H9 (cell line): ENCODE measurements at regions not wholly inside any gene's neighbourhood (a gene's known extent, or its start where the extent isn't known, plus 50 kb on each side); places are given as distances from the start of the nearest gene placed in this dataset.

ENCODE experiments used
- DNase-seq: peaks from one replicate; pipeline ENCODE4 v3.0.0-alpha.2; 2017
- H2AFZ ChIP-seq: one replicate; pipeline ENCODE4 v1.6.1; 2013; ENCODE audit warnings: mild to moderate bottlenecking, low read length, control low read depth, moderate library complexity
- H2AK5ac ChIP-seq: 2 replicates; pipeline ENCODE4 v1.6.1; 2013; ENCODE audit warnings: low read length, control low read depth, mixed read lengths; ENCODE audit not compliant: insufficient read length
- H2BK120ac ChIP-seq: one replicate; pipeline ENCODE4 v1.6.1; 2013; ENCODE audit warnings: low read depth, mild to moderate bottlenecking, low read length, control low read depth, inconsistent platforms; ENCODE audit not compliant: poor library complexity, severe bottlenecking
- H2BK12ac ChIP-seq: 2 replicates; pipeline ENCODE4 v1.6.1; 2013; ENCODE audit warnings: low read length, control low read depth, mixed read lengths, low read depth; ENCODE audit not compliant: insufficient read length
- H2BK15ac ChIP-seq: 2 replicates; pipeline ENCODE4 v1.6.1; 2013; ENCODE audit warnings: low read depth, low read length, control low read depth
- H2BK20ac ChIP-seq: one replicate; pipeline ENCODE4 v1.6.1; 2013; ENCODE audit warnings: low read depth, mild to moderate bottlenecking, low read length, control low read depth, inconsistent platforms; ENCODE audit not compliant: poor library complexity, severe bottlenecking
- H2BK5ac ChIP-seq: 2 replicates; pipeline ENCODE4 v1.6.1; 2013; ENCODE audit warnings: low read length, control low read depth, mixed read lengths; ENCODE audit not compliant: insufficient read length
- H3K14ac ChIP-seq: 2 replicates; pipeline ENCODE4 v1.6.1; 2013; ENCODE audit warnings: low read length, control low read depth; ENCODE audit not compliant: insufficient read depth
- H3K18ac ChIP-seq: 2 replicates; pipeline ENCODE4 v1.6.1; 2013; ENCODE audit warnings: low read depth, mild to moderate bottlenecking, mixed read lengths, low read length, control low read depth; ENCODE audit not compliant: insufficient read length
- H3K23ac ChIP-seq: 2 replicates; pipeline ENCODE4 v1.6.1; 2013; ENCODE audit warnings: low read length, control low read depth, mixed read lengths, low read depth; ENCODE audit not compliant: insufficient read length
- H3K23me2 ChIP-seq: 2 replicates; pipeline ENCODE4 v1.6.1; 2013; ENCODE audit warnings: low read depth, mild to moderate bottlenecking, mixed read lengths, low read length, control low read depth; ENCODE audit not compliant: insufficient read length, poor library complexity, severe bottlenecking
- H3K27ac ChIP-seq: 2 replicates; pipeline ENCODE4 v1.5.1; 2013; ENCODE audit warnings: low read length, control low read depth, mixed read lengths, low read depth; ENCODE audit not compliant: insufficient read length
- H3K27me3 ChIP-seq: 2 replicates; pipeline ENCODE4 v1.6.1; 2013; ENCODE audit warnings: low read length, control low read depth, inconsistent platforms; ENCODE audit not compliant: insufficient read depth
- H3K4ac ChIP-seq: 2 replicates; pipeline ENCODE4 v1.6.1; 2013; ENCODE audit warnings: low read depth, mild to moderate bottlenecking, control low read depth, inconsistent platforms, low read length, moderate library complexity
- H3K4me1 ChIP-seq: 2 replicates; pipeline ENCODE4 v1.6.1; 2013; ENCODE audit warnings: low read length, control low read depth, inconsistent platforms; ENCODE audit not compliant: insufficient read depth
- H3K4me2 ChIP-seq: 2 replicates; pipeline ENCODE4 v1.6.1; 2013; ENCODE audit warnings: low read length, control low read depth, mixed read lengths; ENCODE audit not compliant: insufficient read length, insufficient read depth
- H3K56ac ChIP-seq: 2 replicates; pipeline ENCODE4 v1.6.1; 2013; ENCODE audit warnings: low read depth, mild to moderate bottlenecking, mixed read lengths, low read length, control low read depth; ENCODE audit not compliant: insufficient read length
- H3K79me1 ChIP-seq: 2 replicates; pipeline ENCODE4 v1.6.1; 2013; ENCODE audit warnings: low read depth, mild to moderate bottlenecking, moderate library complexity, low read length, control low read depth, inconsistent platforms; ENCODE audit not compliant: insufficient read depth, poor library complexity, severe bottlenecking
- H3K79me2 ChIP-seq: 2 replicates; pipeline ENCODE4 v1.6.1; 2013; ENCODE audit warnings: low read length, control low read depth, inconsistent platforms; ENCODE audit not compliant: insufficient read depth
- H3K9ac ChIP-seq: 2 replicates; pipeline ENCODE4 v1.6.1; 2013; ENCODE audit warnings: low read length, control low read depth, mixed read lengths; ENCODE audit not compliant: insufficient read length; ENCODE audit errors: extremely low read depth
- H3K9me3 ChIP-seq: one replicate; pipeline ENCODE4 v1.6.1; 2013; ENCODE audit warnings: low read depth, low read length, inconsistent platforms; ENCODE audit not compliant: control insufficient read depth
- H3T11ph ChIP-seq: one replicate; pipeline ENCODE4 v1.6.1; 2013; ENCODE audit warnings: mild to moderate bottlenecking, low read length, control low read depth, inconsistent platforms
- H4K20me1 ChIP-seq: one replicate; pipeline ENCODE4 v1.6.1; 2013; ENCODE audit not compliant: control insufficient read depth, insufficient read length, insufficient read depth
- H4K5ac ChIP-seq: 2 replicates; pipeline ENCODE4 v1.6.1; 2013; ENCODE audit warnings: low read depth, mild to moderate bottlenecking, mixed read lengths, low read length, control low read depth; ENCODE audit not compliant: insufficient read length
- H4K8ac ChIP-seq: replicated peaks from 2 replicates; pipeline ENCODE4 v1.6.1; 2013; ENCODE audit warnings: low read length, control low read depth, mixed read lengths, low read depth; ENCODE audit not compliant: insufficient read length
- H4K91ac ChIP-seq: 2 replicates; pipeline ENCODE4 v1.6.1; 2013; ENCODE audit warnings: low read depth, mild to moderate bottlenecking, moderate library complexity, mixed read lengths, low read length, control low read depth; ENCODE audit not compliant: insufficient read length
- H3K27ac Mint-ChIP-seq, 3 experiments: 2 replicates in 2 of 3; 3 replicates in 1 of 3; pipeline ENCODE4 v1.8.0; 2020 to 2021; ENCODE audit warnings: mixed read lengths in 3 of 3, mild to moderate bottlenecking in 1 of 3, moderate library complexity in 1 of 3
- H3K27me3 Mint-ChIP-seq: 2 replicates; pipeline ENCODE4 v1.8.0; 2021; ENCODE audit warnings: low read depth, mild to moderate bottlenecking, moderate library complexity, mixed read lengths
- H3K36me3 Mint-ChIP-seq, 3 experiments: 2 replicates in 2 of 3; 3 replicates in 1 of 3; pipeline ENCODE4 v1.8.0; 2020 to 2021; ENCODE audit warnings: low read depth in 3 of 3, mixed read lengths in 3 of 3; ENCODE audit not compliant: insufficient read depth in 1 of 3
- H3K4me1 Mint-ChIP-seq, 2 experiments: 2 replicates each; pipeline ENCODE4 v1.8.0; 2020; ENCODE audit warnings: mixed read lengths in 2 of 2
- H3K4me3 Mint-ChIP-seq, 2 experiments: 2 replicates in 1 of 2; 3 replicates in 1 of 2; pipeline ENCODE4 v1.8.0; 2020 to 2021; ENCODE audit warnings: mild to moderate bottlenecking in 2 of 2, mixed read lengths in 2 of 2, moderate library complexity in 1 of 2
- H3K9me3 Mint-ChIP-seq, 2 experiments: 2 replicates in 1 of 2; 3 replicates in 1 of 2; pipeline ENCODE4 v1.8.0; 2020; ENCODE audit warnings: mild to moderate bottlenecking in 2 of 2, mixed read lengths in 2 of 2, moderate library complexity in 1 of 2
- WGBS: extraction: QIAGEN DNeasy Blood & Tissue Kit; methylation state at CpG from one replicate; pipeline ENCODE4 v1.1.7; 2013; ENCODE audit warnings: missing lambda C conversion rate, low lambda C conversion rate, mixed read lengths; ENCODE audit not compliant: insufficient read length; ENCODE audit errors: extremely low coverage; 5-methylcytosine and 5-hydroxymethylcytosine counted together
- TF ChIP-seq, protein P1 (sequence below): fragments of 200-600 bp; sonication (generic); conservative IDR thresholded peaks from 3 replicates; pipeline ENCODE4 v1.8.0; 2021; ENCODE audit warnings: antibody characterized with exemption, mild to moderate bottlenecking

DNA sequence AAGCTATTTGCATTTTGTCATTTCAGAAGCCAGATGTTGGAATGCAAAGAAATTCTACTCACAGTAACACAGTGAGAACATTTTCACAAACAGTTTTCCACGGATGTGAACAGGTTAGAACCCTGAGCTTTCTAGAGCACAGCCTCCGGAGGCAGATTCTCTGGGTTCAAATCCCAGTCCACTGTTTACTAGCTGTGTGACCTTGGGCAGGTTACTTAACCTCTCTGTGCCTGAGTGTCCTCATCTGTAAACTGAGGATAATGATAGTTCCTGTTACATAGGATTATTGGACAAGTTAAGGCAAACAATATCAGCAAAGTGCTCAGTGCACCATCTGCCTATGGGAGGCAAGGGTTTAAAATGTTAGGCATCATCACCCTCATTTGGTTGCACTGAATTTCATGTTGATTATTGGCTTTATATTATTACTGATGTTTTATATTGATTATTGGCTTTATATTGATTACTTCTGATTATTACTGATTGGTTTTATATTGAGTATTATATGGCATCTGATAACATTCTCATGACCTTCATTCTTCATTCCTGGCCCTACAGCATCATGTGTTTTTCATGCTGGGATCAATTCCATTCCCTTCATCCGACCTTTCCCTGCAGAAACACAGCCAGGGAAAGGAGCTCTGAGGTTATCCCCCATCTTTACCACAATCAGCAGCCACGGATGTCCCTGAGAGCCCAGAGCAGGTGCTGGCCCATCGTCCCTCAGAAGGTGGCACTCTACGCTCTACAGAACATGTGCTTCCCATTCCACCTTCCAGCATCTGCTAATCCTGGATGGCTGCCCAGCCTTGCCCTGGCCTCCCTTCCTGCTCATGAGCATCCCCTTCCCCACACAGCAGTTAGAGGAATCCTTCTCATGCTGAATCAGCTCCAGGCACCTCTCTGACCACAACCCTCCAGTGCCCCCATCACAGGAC, 283.1 kb downstream of the PREX1 start:
- Histone ChIP-seq H4K5ac (no peak overlapping the region), H3K4me2 (no peak overlapping the region), H3K9ac (no peak overlapping the region), H3K23ac (no peak overlapping the region), H4K91ac (no peak overlapping the region), H2BK12ac (no peak overlapping the region), H3K18ac (no peak overlapping the region), H2BK5ac (no peak overlapping the region), H2BK15ac (no peak overlapping the region), H4K20me1 (no peaks in the 10 kb centered on the region), H3K4me1 (no peaks in the 10 kb centered on the region), H3K79me1 (no peaks in the 10 kb centered on the region), H3K14ac (no peak overlapping the region), H3K79me2 (no peaks in the 10 kb centered on the region), H2BK20ac (no peak overlapping the region), H2AK5ac (no peak overlapping the region), H3K56ac (no peak overlapping the region), H3K9me3 (no peaks in the 10 kb centered on the region), H3K27me3 (no peaks in the 10 kb centered on the region), H3K4ac (no peak overlapping the region), H2AFZ (no peak overlapping the region), H3T11ph (no peak overlapping the region), H3K23me2 (no peaks in the 10 kb centered on the region), H4K8ac (no peak overlapping the region), H2BK120ac (no peak overlapping the region), H3K27ac (no peak overlapping the region)
- TF ChIP-seq, protein P1, sequence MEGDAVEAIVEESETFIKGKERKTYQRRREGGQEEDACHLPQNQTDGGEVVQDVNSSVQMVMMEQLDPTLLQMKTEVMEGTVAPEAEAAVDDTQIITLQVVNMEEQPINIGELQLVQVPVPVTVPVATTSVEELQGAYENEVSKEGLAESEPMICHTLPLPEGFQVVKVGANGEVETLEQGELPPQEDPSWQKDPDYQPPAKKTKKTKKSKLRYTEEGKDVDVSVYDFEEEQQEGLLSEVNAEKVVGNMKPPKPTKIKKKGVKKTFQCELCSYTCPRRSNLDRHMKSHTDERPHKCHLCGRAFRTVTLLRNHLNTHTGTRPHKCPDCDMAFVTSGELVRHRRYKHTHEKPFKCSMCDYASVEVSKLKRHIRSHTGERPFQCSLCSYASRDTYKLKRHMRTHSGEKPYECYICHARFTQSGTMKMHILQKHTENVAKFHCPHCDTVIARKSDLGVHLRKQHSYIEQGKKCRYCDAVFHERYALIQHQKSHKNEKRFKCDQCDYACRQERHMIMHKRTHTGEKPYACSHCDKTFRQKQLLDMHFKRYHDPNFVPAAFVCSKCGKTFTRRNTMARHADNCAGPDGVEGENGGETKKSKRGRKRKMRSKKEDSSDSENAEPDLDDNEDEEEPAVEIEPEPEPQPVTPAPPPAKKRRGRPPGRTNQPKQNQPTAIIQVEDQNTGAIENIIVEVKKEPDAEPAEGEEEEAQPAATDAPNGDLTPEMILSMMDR: no peak
- WGBS: no CpG with 5 or more reads among the region's 6 CpGs
- Mint-ChIP-seq H3K27me3 (no peaks in the 10 kb centered on the region), H3K4me1 (peaks cover 15 to 16% of the 10 kb centered on the region in 2 experiments), H3K9me3 (peaks cover 11 to 16% of the 10 kb centered on the region in 2 experiments), H3K4me3 (no peak overlapping the region), H3K27ac (no peak overlapping the region; a peak in 2 of 7 replicates), H3K36me3 (peaks cover 2 to 15% (median 3%) of the 10 kb centered on the region in 3 experiments; a peak in 5 of 7 replicates)
- DNase-seq: no peak
